Spinal cord (tissue), 9 donors: ENCODE measurements at regions not wholly inside any gene's neighbourhood (a gene's known extent, or its start where the extent isn't known, plus 50 kb on each side); places are given as distances from the start of the nearest gene placed in this dataset.

ENCODE experiments used
- DNase-seq, 6 donors: peaks; one replicate each; pipeline versions ENCODE4 v3.0.0 to v3.0.0-alpha.2; 2013 to 2015; ENCODE audit warnings: low spot score in 6 of 6, low read depth in 4 of 6
- H3K27ac ChIP-seq: one replicate; pipeline ENCODE4 v1.5.1; 2013; ENCODE audit warnings: low read depth, low read length, control low read depth
- H3K27me3 ChIP-seq: one replicate; pipeline ENCODE4 v1.6.1; 2013; ENCODE audit warnings: low read length; ENCODE audit not compliant: control insufficient read depth, insufficient read depth
- H3K36me3 ChIP-seq: one replicate; pipeline ENCODE4 v1.6.1; 2013; ENCODE audit warnings: low read length; ENCODE audit not compliant: control insufficient read depth, insufficient read depth
- H3K4me1 ChIP-seq: one replicate; pipeline ENCODE4 v1.6.1; 2013; ENCODE audit warnings: low read length; ENCODE audit not compliant: control insufficient read depth, insufficient read depth
- H3K4me3 ChIP-seq: one replicate; pipeline ENCODE4 v1.5.1; 2013; ENCODE audit warnings: low read depth, low read length, control low read depth
- H3K9me3 ChIP-seq: one replicate; pipeline ENCODE4 v1.6.1; 2013; ENCODE audit warnings: low read length; ENCODE audit not compliant: control insufficient read depth, insufficient read depth
- WGBS: methylation state at CpG from one replicate; pipeline ENCODE4 v1.1.5; 2013; ENCODE audit warnings: missing lambda C conversion rate; ENCODE audit not compliant: insufficient coverage; 5-methylcytosine and 5-hydroxymethylcytosine counted together
- donor health status: healthy.

DNA sequence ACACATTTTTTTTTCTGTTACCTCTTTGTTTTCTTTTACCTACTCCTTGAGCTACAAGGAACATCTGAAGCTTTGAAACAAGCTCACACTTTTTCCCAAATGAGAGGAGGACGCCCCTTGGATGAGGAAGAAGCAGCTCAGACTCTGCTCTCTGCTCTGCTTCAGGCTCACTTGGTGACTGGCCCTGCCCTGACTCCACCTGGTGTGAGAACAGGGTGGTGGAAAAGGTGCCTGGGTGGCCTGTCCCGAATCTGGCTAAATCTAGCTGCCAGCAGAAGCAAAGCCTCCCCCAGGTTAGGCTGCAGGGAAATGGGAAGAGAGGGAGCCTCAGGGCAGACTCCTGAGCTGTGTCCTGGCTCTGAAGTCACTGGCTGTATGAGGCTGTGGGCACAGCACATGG is 68.0 kb upstream of the CEACAM8 start:
- Histone ChIP-seq H3K27me3 (no peaks in the 10 kb centered on the region), H3K9me3 (no peaks in the 10 kb centered on the region), H3K36me3 (no peaks in the 10 kb centered on the region), H3K4me3 (no peak overlapping the region), H3K27ac (no peak overlapping the region), H3K4me1 (no peaks in the 10 kb centered on the region)
- DNase-seq: no peak
- WGBS: 36% methylated on average over 2 of the region's 2 CpGs

DNA sequence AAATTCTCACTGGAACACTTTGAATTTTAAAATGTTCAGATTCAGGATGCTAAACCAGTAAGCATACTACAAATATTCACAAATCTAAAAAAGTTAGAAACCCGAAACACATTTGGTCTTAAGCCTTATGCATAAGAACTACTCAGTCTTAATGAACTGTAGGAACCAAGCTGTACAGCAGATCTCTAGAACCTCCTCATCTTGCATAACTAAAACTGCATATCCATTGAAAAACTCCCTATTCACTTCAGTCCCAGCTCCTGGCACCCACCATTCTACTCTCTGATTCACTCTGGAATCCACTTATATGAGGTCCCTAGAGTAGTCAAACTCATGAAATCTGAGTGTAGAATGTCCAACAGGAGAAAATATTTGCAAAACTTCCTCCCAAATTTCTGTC is 65.6 kb upstream of the CEACAM8 start:
- Histone ChIP-seq H3K4me1 (no peaks in the 10 kb centered on the region), H3K27me3 (no peaks in the 10 kb centered on the region), H3K4me3 (no peak overlapping the region), H3K27ac (no peak overlapping the region), H3K36me3 (no peaks in the 10 kb centered on the region), H3K9me3 (no peaks in the 10 kb centered on the region)
- DNase-seq: no peak
- 100% methylated on average over 1 of the region's 1 CpG for WGBS

DNA sequence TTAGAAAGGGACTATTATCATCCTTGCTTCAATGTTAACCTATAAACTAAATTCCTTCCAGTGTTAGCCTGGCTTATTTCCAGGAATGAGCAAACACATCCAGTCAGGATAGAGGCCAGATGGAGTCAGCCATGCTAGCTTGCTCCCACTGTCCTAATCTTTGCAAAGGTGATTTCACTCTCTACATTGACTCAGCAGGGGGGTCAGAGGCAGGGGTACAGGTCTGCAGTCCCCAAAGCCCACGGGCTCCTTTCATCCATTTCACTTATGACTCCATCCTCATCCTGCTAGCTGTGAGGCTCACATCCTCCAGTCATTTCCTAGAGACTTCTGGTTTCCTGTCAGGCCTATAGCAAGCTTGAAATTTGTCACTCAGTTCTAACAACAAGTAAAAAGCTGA is 63.4 kb upstream of the CEACAM8 start:
- no peaks in the 10 kb centered on the region for H3K9me3 ChIP-seq
- H3K4me3 ChIP-seq: no peak overlapping the region
- 11% methylated on average over 1 of the region's 1 CpG for WGBS
- no peaks in the 10 kb centered on the region for H3K4me1 ChIP-seq
- no peaks in the 10 kb centered on the region for H3K27me3 ChIP-seq
- H3K27ac ChIP-seq: no peak overlapping the region
- no peaks in the 10 kb centered on the region for H3K36me3 ChIP-seq
- no peak for DNase-seq

DNA sequence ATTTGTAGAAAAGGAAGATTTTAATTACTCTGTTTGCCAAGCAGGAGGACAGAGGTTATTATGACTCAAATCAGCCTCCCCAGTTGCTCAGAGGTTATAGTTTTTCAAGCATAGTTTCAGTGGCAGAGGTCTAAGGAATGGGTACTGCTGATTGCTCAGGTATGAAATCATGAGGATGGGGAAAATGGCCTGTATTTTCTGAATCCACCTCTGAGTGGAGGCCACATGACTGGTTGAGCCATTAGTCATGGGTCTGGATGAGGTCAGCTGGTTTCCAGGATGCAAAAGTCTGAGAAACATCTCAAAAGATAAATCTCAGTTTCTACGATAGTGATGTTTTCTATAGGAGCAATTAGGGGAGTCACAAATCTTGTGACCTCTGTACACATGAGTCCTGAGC is 62.8 kb upstream of the CEACAM8 start:
- WGBS: 89% methylated on average over 1 of the region's 1 CpG
- no peak overlapping the region for H3K4me3 ChIP-seq
- no peak for DNase-seq
- H3K36me3 ChIP-seq: no peaks in the 10 kb centered on the region
- no peak overlapping the region for H3K27ac ChIP-seq
- H3K4me1 ChIP-seq: no peaks in the 10 kb centered on the region
- no peaks in the 10 kb centered on the region for H3K9me3 ChIP-seq
- H3K27me3 ChIP-seq: no peaks in the 10 kb centered on the region

- H3K36me3 ChIP-seq: no peaks in the 10 kb centered on the region
- no peak overlapping the region for H3K27ac ChIP-seq
- no peaks in the 10 kb centered on the region for H3K4me1 ChIP-seq
- WGBS: 83% methylated on average over 1 of the region's 1 CpG
- no peak overlapping the region for H3K4me3 ChIP-seq
- no peaks in the 10 kb centered on the region for H3K27me3 ChIP-seq
- no peaks in the 10 kb centered on the region for H3K9me3 ChIP-seq
- no peak for DNase-seq
These were observed 61.0 kb upstream of the CEACAM8 start for GRCh38 chr19:42655748-42656147.

DNA sequence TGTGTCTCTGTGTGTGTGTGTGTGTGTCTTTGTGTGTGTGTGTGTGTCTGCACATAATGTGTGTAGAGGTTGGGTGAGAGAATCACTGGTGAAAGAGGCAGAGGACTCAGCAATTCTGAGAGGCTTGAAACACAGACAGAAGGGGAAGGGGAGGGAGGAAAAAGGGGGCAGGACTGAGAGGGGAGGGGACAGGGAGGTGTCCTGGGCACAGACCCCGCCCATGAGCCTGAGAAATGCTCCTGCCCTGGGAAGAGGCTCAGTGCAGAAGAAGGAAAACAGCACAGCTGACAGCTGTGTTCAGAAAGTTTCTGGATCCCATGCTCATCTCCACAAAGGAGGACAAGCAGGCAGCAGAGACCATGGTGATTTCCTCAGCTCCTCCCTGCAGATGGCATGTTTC is 59.1 kb upstream of the CEACAM8 start:
- DNase-seq: peak in 1 of 6 donors; percentile 5
- WGBS: 30% methylated on average over 1 of the region's 1 CpG
- no peak overlapping the region for H3K27ac ChIP-seq
- no peaks in the 10 kb centered on the region for H3K4me1 ChIP-seq
- no peak overlapping the region for H3K4me3 ChIP-seq
- no peaks in the 10 kb centered on the region for H3K36me3 ChIP-seq
- H3K27me3 ChIP-seq: no peaks in the 10 kb centered on the region
- H3K9me3 ChIP-seq: no peaks in the 10 kb centered on the region

- H3K27ac ChIP-seq: no peak overlapping the region
- H3K9me3 ChIP-seq: no peaks in the 10 kb centered on the region
- 88% methylated on average over 6 of the region's 8 CpGs for WGBS
- no peaks in the 10 kb centered on the region for H3K4me1 ChIP-seq
- H3K4me3 ChIP-seq: no peak overlapping the region
- no peaks in the 10 kb centered on the region for H3K27me3 ChIP-seq
- DNase-seq: no peak
- no peaks in the 10 kb centered on the region for H3K36me3 ChIP-seq
These were observed 57.3 kb upstream of the CEACAM8 start for GRCh38 chr19:42652021-42652420.
